ENCODE measurements at regions not wholly inside any gene's neighbourhood (a gene's known extent, or its start where the extent isn't known, plus 50 kb on each side); places are given as distances from the start of the nearest gene placed in this dataset.

DNA sequence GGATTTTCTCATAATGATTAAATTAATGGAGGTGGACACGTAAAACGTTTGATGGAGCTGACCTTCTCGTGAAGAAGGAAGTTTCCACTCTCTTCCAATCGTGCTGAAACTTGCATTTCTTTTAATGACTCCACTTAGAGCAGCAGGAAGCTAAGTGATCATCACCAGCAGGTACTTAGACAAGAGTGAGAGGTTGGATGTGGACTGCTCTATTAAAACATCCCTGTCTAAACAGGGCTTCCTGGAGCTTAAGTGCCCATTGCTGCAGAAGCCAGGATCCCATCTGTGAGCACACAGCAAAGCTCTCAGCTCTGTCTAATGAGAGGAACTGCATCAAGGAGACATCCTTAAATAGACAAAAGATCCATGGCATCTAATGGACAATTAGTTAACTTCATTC, 1539.5 kb upstream of the CELF4 start:
- no peaks in the 10 kb centered on the region for H4K20me1 ChIP-seq (replicated peaks; ENCODE audit: insufficient read depth)
- no peak overlapping the region for H3K4me3 Mint-ChIP-seq
- no peaks in the 10 kb centered on the region for H3K79me2 ChIP-seq (replicated peaks; ENCODE audit: insufficient read depth)
- H3F3A ChIP-seq (replicated peaks; ENCODE audit: low read depth): no peaks in the 10 kb centered on the region
- no peak overlapping the region for H3K4me3 ChIP-seq
- H3K4me1 Mint-ChIP-seq: no peaks in the 10 kb centered on the region
- H3K9me2 ChIP-seq (ENCODE audit: insufficient read depth): no peaks in the 10 kb centered on the region
- H3K9me3 Mint-ChIP-seq: no peaks in the 10 kb centered on the region
- H3K27ac Mint-ChIP-seq: no peak overlapping the region
- ATAC-seq (no peak), DNase-seq (ENCODE audit: low spot score) (no peak)
- no peaks in the 10 kb centered on the region for H3K27me3 Mint-ChIP-seq (ENCODE audit: insufficient read depth, low read depth, poor library complexity)
- H3K36me3 Mint-ChIP-seq (ENCODE audit: low read depth): no peaks in the 10 kb centered on the region
- H3K4me2 ChIP-seq: no peak overlapping the region
- TF ChIP-seq, protein P1, sequence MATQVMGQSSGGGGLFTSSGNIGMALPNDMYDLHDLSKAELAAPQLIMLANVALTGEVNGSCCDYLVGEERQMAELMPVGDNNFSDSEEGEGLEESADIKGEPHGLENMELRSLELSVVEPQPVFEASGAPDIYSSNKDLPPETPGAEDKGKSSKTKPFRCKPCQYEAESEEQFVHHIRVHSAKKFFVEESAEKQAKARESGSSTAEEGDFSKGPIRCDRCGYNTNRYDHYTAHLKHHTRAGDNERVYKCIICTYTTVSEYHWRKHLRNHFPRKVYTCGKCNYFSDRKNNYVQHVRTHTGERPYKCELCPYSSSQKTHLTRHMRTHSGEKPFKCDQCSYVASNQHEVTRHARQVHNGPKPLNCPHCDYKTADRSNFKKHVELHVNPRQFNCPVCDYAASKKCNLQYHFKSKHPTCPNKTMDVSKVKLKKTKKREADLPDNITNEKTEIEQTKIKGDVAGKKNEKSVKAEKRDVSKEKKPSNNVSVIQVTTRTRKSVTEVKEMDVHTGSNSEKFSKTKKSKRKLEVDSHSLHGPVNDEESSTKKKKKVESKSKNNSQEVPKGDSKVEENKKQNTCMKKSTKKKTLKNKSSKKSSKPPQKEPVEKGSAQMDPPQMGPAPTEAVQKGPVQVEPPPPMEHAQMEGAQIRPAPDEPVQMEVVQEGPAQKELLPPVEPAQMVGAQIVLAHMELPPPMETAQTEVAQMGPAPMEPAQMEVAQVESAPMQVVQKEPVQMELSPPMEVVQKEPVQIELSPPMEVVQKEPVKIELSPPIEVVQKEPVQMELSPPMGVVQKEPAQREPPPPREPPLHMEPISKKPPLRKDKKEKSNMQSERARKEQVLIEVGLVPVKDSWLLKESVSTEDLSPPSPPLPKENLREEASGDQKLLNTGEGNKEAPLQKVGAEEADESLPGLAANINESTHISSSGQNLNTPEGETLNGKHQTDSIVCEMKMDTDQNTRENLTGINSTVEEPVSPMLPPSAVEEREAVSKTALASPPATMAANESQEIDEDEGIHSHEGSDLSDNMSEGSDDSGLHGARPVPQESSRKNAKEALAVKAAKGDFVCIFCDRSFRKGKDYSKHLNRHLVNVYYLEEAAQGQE (IDR thresholded peaks at IDR 0.05; ENCODE audit: unreplicated experiment): no peak
- TF ChIP-seq POLR2AphosphoS5 (IDR thresholded peaks at IDR 0.05; ENCODE audit: low read depth) (no peak), NANOG (IDR thresholded peaks at IDR 0.05; ENCODE audit: borderline replicate concordance) (no peak), CREB1 (CRISPR knock-in tag; IDR thresholded peaks at IDR 0.05; ENCODE audit: low read depth) (no peak), ZNF331 (CRISPR knock-in tag; IDR thresholded peaks at IDR 0.05; ENCODE audit: low read depth) (no peak), JUNB (IDR thresholded peaks at IDR 0.05; ENCODE audit: unreplicated experiment) (no peak), ZNF114 (CRISPR knock-in tag; IDR thresholded peaks at IDR 0.05) (no peak), ETS1 (IDR thresholded peaks at IDR 0.05) (no peak), STAT1 (IDR thresholded peaks at IDR 0.05; ENCODE audit: unreplicated experiment) (no peak), EZH2 (IDR thresholded peaks at IDR 0.05; ENCODE audit: low read depth, unreplicated experiment) (no peak), EZH2phosphoT487 (IDR thresholded peaks at IDR 0.05; ENCODE audit: unreplicated experiment) (no peak)
- TF ChIP-seq, protein P2, sequence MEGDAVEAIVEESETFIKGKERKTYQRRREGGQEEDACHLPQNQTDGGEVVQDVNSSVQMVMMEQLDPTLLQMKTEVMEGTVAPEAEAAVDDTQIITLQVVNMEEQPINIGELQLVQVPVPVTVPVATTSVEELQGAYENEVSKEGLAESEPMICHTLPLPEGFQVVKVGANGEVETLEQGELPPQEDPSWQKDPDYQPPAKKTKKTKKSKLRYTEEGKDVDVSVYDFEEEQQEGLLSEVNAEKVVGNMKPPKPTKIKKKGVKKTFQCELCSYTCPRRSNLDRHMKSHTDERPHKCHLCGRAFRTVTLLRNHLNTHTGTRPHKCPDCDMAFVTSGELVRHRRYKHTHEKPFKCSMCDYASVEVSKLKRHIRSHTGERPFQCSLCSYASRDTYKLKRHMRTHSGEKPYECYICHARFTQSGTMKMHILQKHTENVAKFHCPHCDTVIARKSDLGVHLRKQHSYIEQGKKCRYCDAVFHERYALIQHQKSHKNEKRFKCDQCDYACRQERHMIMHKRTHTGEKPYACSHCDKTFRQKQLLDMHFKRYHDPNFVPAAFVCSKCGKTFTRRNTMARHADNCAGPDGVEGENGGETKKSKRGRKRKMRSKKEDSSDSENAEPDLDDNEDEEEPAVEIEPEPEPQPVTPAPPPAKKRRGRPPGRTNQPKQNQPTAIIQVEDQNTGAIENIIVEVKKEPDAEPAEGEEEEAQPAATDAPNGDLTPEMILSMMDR (conservative IDR thresholded peaks at IDR 0.05; ENCODE audit: low read depth in 2 of 2): no peak
- TF ChIP-seq, protein P3, sequence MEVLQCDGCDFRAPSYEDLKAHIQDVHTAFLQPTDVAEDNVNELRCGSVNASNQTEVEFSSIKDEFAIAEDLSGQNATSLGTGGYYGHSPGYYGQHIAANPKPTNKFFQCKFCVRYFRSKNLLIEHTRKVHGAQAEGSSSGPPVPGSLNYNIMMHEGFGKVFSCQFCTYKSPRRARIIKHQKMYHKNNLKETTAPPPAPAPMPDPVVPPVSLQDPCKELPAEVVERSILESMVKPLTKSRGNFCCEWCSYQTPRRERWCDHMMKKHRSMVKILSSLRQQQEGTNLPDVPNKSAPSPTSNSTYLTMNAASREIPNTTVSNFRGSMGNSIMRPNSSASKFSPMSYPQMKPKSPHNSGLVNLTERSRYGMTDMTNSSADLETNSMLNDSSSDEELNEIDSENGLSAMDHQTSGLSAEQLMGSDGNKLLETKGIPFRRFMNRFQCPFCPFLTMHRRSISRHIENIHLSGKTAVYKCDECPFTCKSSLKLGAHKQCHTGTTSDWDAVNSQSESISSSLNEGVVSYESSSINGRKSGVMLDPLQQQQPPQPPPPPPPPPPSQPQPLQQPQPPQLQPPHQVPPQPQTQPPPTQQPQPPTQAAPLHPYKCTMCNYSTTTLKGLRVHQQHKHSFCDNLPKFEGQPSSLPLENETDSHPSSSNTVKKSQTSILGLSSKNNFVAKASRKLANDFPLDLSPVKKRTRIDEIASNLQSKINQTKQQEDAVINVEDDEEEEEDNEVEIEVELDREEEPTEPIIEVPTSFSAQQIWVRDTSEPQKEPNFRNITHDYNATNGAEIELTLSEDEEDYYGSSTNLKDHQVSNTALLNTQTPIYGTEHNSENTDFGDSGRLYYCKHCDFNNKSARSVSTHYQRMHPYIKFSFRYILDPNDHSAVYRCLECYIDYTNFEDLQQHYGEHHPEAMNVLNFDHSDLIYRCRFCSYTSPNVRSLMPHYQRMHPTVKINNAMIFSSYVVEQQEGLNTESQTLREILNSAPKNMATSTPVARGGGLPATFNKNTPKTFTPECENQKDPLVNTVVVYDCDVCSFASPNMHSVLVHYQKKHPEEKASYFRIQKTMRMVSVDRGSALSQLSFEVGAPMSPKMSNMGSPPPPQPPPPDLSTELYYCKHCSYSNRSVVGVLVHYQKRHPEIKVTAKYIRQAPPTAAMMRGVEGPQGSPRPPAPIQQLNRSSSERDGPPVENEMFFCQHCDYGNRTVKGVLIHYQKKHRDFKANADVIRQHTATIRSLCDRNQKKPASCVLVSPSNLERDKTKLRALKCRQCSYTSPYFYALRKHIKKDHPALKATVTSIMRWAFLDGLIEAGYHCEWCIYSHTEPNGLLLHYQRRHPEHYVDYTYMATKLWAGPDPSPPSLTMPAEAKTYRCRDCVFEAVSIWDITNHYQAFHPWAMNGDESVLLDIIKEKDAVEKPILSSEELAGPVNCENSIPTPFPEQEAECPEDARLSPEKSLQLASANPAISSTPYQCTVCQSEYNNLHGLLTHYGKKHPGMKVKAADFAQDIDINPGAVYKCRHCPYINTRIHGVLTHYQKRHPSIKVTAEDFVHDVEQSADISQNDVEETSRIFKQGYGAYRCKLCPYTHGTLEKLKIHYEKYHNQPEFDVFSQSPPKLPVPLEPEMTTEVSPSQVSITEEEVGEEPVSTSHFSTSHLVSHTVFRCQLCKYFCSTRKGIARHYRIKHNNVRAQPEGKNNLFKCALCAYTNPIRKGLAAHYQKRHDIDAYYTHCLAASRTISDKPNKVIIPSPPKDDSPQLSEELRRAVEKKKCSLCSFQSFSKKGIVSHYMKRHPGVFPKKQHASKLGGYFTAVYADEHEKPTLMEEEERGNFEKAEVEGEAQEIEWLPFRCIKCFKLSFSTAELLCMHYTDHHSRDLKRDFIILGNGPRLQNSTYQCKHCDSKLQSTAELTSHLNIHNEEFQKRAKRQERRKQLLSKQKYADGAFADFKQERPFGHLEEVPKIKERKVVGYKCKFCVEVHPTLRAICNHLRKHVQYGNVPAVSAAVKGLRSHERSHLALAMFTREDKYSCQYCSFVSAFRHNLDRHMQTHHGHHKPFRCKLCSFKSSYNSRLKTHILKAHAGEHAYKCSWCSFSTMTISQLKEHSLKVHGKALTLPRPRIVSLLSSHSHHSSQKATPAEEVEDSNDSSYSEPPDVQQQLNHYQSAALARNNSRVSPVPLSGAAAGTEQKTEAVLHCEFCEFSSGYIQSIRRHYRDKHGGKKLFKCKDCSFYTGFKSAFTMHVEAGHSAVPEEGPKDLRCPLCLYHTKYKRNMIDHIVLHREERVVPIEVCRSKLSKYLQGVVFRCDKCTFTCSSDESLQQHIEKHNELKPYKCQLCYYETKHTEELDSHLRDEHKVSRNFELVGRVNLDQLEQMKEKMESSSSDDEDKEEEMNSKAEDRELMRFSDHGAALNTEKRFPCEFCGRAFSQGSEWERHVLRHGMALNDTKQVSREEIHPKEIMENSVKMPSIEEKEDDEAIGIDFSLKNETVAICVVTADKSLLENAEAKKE (CRISPR knock-in tag; IDR thresholded peaks at IDR 0.05): no peak
- H3K36me3 ChIP-seq (ENCODE audit: insufficient read depth): no peaks in the 10 kb centered on the region
- no peak overlapping the region for H3K27ac ChIP-seq (ENCODE audit: low read depth)
- H3K4me1 ChIP-seq (ENCODE audit: insufficient read depth): no peaks in the 10 kb centered on the region
- no peaks in the 10 kb centered on the region for H3K27me3 ChIP-seq (ENCODE audit: insufficient read depth)
- no peak overlapping the region for H2AFZ ChIP-seq

Data from GM23338 (cell line).